Mammary epithelial cell (primary cell): ENCODE measurements at regions not wholly inside any gene's neighbourhood (a gene's known extent, or its start where the extent isn't known, plus 50 kb on each side); places are given as distances from the start of the nearest gene placed in this dataset.

ENCODE experiments used
- EZH2 ChIP-seq: IDR thresholded peaks from 2 replicates; pipeline ENCODE4 v1.6.1; 2012; ENCODE audit warnings: low read length, inconsistent platforms, borderline replicate concordance
- TF ChIP-seq, protein P1 (sequence below), 2 donors: IDR thresholded peaks in 1 of 2; conservative IDR thresholded peaks in 1 of 2; 2 replicates each; pipeline ENCODE4 v1.5.1; 2011 to 2012; ENCODE audit warnings: inconsistent platforms in 2 of 2, low read length in 2 of 2, mild to moderate bottlenecking in 2 of 2, control low read depth in 1 of 2, low read depth in 1 of 2; ENCODE audit not compliant: insufficient read depth in 1 of 2; ENCODE audit errors: extremely low read depth in 1 of 2

DNA sequence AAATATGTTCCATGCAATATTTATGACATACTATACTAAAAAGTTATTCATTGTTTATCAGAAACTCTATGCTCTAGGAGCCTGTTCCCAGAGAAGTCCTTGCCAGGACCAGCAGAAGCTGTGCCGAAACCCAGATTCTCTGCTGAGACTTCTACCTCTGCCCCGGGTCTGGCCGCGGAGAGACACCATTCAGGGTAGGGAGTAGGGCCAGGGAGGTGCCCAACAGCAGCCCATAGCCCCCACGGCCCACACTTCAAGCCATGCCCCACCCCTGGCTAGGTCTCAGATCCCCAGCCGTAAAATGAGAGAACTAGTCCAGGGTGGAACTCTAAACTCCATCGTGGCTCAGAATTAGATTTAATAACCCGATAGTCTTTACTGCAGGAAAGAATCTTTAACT lies 102.9 kb downstream of the ZFP36L2 start:
- TF ChIP-seq, protein P1, sequence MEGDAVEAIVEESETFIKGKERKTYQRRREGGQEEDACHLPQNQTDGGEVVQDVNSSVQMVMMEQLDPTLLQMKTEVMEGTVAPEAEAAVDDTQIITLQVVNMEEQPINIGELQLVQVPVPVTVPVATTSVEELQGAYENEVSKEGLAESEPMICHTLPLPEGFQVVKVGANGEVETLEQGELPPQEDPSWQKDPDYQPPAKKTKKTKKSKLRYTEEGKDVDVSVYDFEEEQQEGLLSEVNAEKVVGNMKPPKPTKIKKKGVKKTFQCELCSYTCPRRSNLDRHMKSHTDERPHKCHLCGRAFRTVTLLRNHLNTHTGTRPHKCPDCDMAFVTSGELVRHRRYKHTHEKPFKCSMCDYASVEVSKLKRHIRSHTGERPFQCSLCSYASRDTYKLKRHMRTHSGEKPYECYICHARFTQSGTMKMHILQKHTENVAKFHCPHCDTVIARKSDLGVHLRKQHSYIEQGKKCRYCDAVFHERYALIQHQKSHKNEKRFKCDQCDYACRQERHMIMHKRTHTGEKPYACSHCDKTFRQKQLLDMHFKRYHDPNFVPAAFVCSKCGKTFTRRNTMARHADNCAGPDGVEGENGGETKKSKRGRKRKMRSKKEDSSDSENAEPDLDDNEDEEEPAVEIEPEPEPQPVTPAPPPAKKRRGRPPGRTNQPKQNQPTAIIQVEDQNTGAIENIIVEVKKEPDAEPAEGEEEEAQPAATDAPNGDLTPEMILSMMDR (conservative IDR thresholded peaks at IDR 0.05 in 1 of 2, IDR thresholded peaks at IDR 0.05 in 1 of 2; ENCODE audit: extremely low read depth in 1 of 2, insufficient read depth in 1 of 2, low read depth in 1 of 2, low read length in 2 of 2): no peak
- TF ChIP-seq EZH2: no peak
